OCI-LY7 (cell line): ENCODE measurements at regions not wholly inside any gene's neighbourhood (a gene's known extent, or its start where the extent isn't known, plus 50 kb on each side); places are given as distances from the start of the nearest gene placed in this dataset. TPM values are rescaled to one million over a fixed set of nuclear protein-coding genes. Genes with fewer than 3 reads are reported as not detected.

ENCODE experiments used
- small RNA-seq: library from RNA; depleted of rRNA; stranded (forward); fragments of <200 nt; gene quantifications from one replicate; pipeline ENCODE3, GENCODE V24; 2014

Small RNA genes in the stretch of these regions (small RNA-seq; reads per million reads assigned to genes)
- gene AC012669.1 = not detected
